ENCODE measurements at regions not wholly inside any gene's neighbourhood (a gene's known extent, or its start where the extent isn't known, plus 50 kb on each side); places are given as distances from the start of the nearest gene placed in this dataset.

DNA sequence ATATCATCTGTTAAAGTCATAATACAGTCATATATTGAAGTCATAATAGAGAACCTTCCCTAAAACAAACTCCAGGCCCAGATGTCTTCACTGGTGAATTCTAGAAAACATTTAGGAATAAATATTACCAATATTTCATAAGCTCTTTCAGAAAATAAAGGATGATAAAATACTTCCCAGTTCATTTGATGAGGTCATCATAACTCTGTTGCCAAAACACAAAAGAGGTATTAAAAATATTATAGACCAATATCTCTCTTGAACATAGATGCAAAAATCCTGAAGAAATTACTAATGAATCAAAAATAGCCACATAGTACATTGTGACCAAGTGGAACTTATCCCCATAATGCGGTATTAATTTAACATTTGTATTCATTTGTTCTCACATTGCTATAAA, 132.4 kb upstream of the ZP4 start:
- H3K36me3 ChIP-seq (ENCODE audit: low read length), result no peaks in the 10 kb centered on the region
- no peak overlapping the region for H3K27ac ChIP-seq (ENCODE audit: low read depth, low read length)
- H3K27me3 ChIP-seq (ENCODE audit: low read length), result no peaks in the 10 kb centered on the region
- no peak overlapping the region for H3K9ac ChIP-seq (ENCODE audit: low read length)
- no peak overlapping the region for H3K4me2 ChIP-seq (ENCODE audit: low read depth, low read length, poor library complexity, severe bottlenecking)
- H3K4me3 ChIP-seq (ENCODE audit: insufficient read depth, low read length, poor library complexity, severe bottlenecking), result no peak overlapping the region
- H4K20me1 ChIP-seq (ENCODE audit: low read depth, low read length), result no peaks in the 10 kb centered on the region
- TF ChIP-seq, protein P1, sequence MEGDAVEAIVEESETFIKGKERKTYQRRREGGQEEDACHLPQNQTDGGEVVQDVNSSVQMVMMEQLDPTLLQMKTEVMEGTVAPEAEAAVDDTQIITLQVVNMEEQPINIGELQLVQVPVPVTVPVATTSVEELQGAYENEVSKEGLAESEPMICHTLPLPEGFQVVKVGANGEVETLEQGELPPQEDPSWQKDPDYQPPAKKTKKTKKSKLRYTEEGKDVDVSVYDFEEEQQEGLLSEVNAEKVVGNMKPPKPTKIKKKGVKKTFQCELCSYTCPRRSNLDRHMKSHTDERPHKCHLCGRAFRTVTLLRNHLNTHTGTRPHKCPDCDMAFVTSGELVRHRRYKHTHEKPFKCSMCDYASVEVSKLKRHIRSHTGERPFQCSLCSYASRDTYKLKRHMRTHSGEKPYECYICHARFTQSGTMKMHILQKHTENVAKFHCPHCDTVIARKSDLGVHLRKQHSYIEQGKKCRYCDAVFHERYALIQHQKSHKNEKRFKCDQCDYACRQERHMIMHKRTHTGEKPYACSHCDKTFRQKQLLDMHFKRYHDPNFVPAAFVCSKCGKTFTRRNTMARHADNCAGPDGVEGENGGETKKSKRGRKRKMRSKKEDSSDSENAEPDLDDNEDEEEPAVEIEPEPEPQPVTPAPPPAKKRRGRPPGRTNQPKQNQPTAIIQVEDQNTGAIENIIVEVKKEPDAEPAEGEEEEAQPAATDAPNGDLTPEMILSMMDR (IDR thresholded peaks at IDR 0.05; ENCODE audit: insufficient read depth, low read length, poor library complexity, severe bottlenecking), result no peak
- no peak for TF ChIP-seq EZH2phosphoT487 (conservative IDR thresholded peaks at IDR 0.05; ENCODE audit: low read length)
- no peaks in the 10 kb centered on the region for H3K9me3 ChIP-seq (ENCODE audit: insufficient read depth, low read length)
- H3F3A ChIP-seq (ENCODE audit: insufficient read depth), result no peaks in the 10 kb centered on the region
- no peaks in the 10 kb centered on the region for H3K9me2 ChIP-seq (replicated peaks; ENCODE audit: insufficient read depth, low read length)
- H3K79me2 ChIP-seq (ENCODE audit: insufficient read depth, low read length), result no peaks in the 10 kb centered on the region
- no peak overlapping the region for H2AFZ ChIP-seq (ENCODE audit: low read depth, low read length, severe bottlenecking)

DNA sequence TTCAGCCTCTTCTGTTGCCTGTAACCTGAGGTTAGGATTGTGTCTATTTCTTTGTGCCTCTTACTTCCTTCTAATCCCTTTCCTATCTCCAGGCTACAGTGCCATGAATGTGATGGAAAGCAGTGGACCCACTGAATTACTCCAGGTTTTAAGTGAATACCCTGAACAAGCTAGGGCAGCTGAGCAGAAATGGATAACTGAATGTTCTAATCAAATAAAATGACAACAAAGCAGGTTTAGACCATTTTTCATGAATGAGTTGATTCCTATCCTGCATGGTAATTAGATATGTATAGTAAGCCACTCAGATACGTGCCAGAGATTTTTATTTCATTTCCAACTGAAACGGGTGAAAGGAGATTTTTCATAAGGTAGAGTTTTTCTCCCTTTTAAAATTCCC, 127.5 kb upstream of the ZP4 start:
- H3K79me2 ChIP-seq (ENCODE audit: insufficient read depth, low read length), result no peaks in the 10 kb centered on the region
- TF ChIP-seq EZH2phosphoT487 (conservative IDR thresholded peaks at IDR 0.05; ENCODE audit: low read length), result no peak
- TF ChIP-seq, protein P1 (IDR thresholded peaks at IDR 0.05; ENCODE audit: insufficient read depth, low read length, poor library complexity, severe bottlenecking), result no peak
- no peak overlapping the region for H3K4me3 ChIP-seq (ENCODE audit: insufficient read depth, low read length, poor library complexity, severe bottlenecking)
- H3K9me2 ChIP-seq (replicated peaks; ENCODE audit: insufficient read depth, low read length), result no peaks in the 10 kb centered on the region
- no peak overlapping the region for H3K4me2 ChIP-seq (ENCODE audit: low read depth, low read length, poor library complexity, severe bottlenecking)
- no peaks in the 10 kb centered on the region for H3K27me3 ChIP-seq (ENCODE audit: low read length)
- H4K20me1 ChIP-seq (ENCODE audit: low read depth, low read length), result no peaks in the 10 kb centered on the region
- H3K36me3 ChIP-seq (ENCODE audit: low read length), result no peaks in the 10 kb centered on the region
- no peak overlapping the region for H3K9ac ChIP-seq (ENCODE audit: low read length)
- H3F3A ChIP-seq (ENCODE audit: insufficient read depth), result no peaks in the 10 kb centered on the region
- H3K9me3 ChIP-seq (ENCODE audit: insufficient read depth, low read length), result no peaks in the 10 kb centered on the region
- H3K27ac ChIP-seq (ENCODE audit: low read depth, low read length), result no peak overlapping the region
- no peak overlapping the region for H2AFZ ChIP-seq (ENCODE audit: low read depth, low read length, severe bottlenecking)

DNA sequence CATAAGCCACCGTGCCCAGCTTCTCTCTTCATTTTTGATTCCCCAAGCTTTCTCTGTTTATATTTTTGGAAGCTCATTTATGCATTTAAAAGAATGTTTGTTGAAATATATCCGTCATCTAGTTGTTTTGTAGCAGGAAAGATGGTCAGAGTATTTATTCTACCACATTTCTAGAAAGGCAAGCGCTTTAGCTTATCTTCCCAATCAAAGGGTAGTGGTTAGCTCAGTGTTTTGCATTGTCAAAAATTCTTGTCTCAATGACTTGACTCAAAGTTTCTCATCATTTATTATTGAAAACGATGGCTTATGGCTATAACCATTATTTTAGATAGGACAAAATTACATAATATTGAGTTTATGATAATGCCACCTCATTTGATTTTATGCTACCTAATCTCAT, 116.1 kb upstream of the ZP4 start:
- Histone ChIP-seq H3K36me3 (ENCODE audit: low read length) (no peaks in the 10 kb centered on the region), H3K27ac (ENCODE audit: low read depth, low read length) (no peak overlapping the region), H3K79me2 (ENCODE audit: insufficient read depth, low read length) (no peaks in the 10 kb centered on the region), H3K27me3 (ENCODE audit: low read length) (no peaks in the 10 kb centered on the region), H3K4me3 (ENCODE audit: insufficient read depth, low read length, poor library complexity, severe bottlenecking) (no peak overlapping the region), H3K4me2 (ENCODE audit: low read depth, low read length, poor library complexity, severe bottlenecking) (no peak overlapping the region), H2AFZ (ENCODE audit: low read depth, low read length, severe bottlenecking) (no peak overlapping the region), H3K9ac (ENCODE audit: low read length) (no peak overlapping the region), H4K20me1 (ENCODE audit: low read depth, low read length) (no peaks in the 10 kb centered on the region), H3F3A (ENCODE audit: insufficient read depth) (no peaks in the 10 kb centered on the region), H3K9me2 (replicated peaks; ENCODE audit: insufficient read depth, low read length) (no peaks in the 10 kb centered on the region), H3K9me3 (ENCODE audit: insufficient read depth, low read length) (no peaks in the 10 kb centered on the region)
- no peak for TF ChIP-seq EZH2phosphoT487 (conservative IDR thresholded peaks at IDR 0.05; ENCODE audit: low read length)
- TF ChIP-seq, protein P1 (IDR thresholded peaks at IDR 0.05; ENCODE audit: insufficient read depth, low read length, poor library complexity, severe bottlenecking), result no peak

DNA sequence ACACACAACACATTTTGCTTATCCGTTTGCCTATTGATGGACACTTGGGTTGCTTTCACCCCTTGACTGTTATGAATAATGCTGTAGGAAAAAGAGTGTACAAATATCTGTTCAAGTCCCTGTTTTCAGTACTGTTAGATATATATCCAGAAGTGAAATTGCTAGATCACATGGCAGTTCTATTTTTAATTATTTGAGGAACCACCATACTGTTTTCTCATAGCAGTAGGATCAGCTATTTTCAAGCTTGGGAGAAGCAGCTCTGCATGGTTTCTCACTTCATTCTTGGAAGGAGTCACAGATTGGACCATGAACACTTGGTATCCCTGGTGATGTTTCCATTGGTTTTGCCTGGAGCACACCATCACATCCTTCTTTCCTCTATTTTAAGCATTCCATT, 114.4 kb upstream of the ZP4 start:
- H3K9me3 ChIP-seq (ENCODE audit: insufficient read depth, low read length), result no peaks in the 10 kb centered on the region
- no peaks in the 10 kb centered on the region for H3K36me3 ChIP-seq (ENCODE audit: low read length)
- no peak overlapping the region for H2AFZ ChIP-seq (ENCODE audit: low read depth, low read length, severe bottlenecking)
- H4K20me1 ChIP-seq (ENCODE audit: low read depth, low read length), result no peaks in the 10 kb centered on the region
- no peak overlapping the region for H3K4me2 ChIP-seq (ENCODE audit: low read depth, low read length, poor library complexity, severe bottlenecking)
- no peaks in the 10 kb centered on the region for H3K79me2 ChIP-seq (ENCODE audit: insufficient read depth, low read length)
- no peak overlapping the region for H3K27ac ChIP-seq (ENCODE audit: low read depth, low read length)
- H3F3A ChIP-seq (ENCODE audit: insufficient read depth), result no peaks in the 10 kb centered on the region
- no peak for TF ChIP-seq EZH2phosphoT487 (conservative IDR thresholded peaks at IDR 0.05; ENCODE audit: low read length)
- TF ChIP-seq, protein P1 (IDR thresholded peaks at IDR 0.05; ENCODE audit: insufficient read depth, low read length, poor library complexity, severe bottlenecking), result no peak
- no peak overlapping the region for H3K4me3 ChIP-seq (ENCODE audit: insufficient read depth, low read length, poor library complexity, severe bottlenecking)
- no peak overlapping the region for H3K9ac ChIP-seq (ENCODE audit: low read length)
- no peaks in the 10 kb centered on the region for H3K27me3 ChIP-seq (ENCODE audit: low read length)
- no peaks in the 10 kb centered on the region for H3K9me2 ChIP-seq (replicated peaks; ENCODE audit: insufficient read depth, low read length)
